BE2C (cell line): ENCODE measurements at regions not wholly inside any gene's neighbourhood (a gene's known extent, or its start where the extent isn't known, plus 50 kb on each side); places are given as distances from the start of the nearest gene placed in this dataset.
A peak's percentile ranks its signal among the peaks of the same experiment; 100 is the strongest.

ENCODE experiments used
- DNase-seq: peaks from one replicate; pipeline ENCODE4 v3.0.0-alpha.2; 2020
- H3K27me3 ChIP-seq: fragments of 250-450 bp; sonication (Bioruptor Pico); 2 replicates; pipeline ENCODE4 v1.5.1; 2020; ENCODE audit warnings: mild to moderate bottlenecking
- H3K36me3 ChIP-seq: fragments of 250-450 bp; sonication (Bioruptor Pico); 2 replicates; pipeline ENCODE4 v1.5.1; 2020; ENCODE audit warnings: mild to moderate bottlenecking
- H3K4me1 ChIP-seq: fragments of 250-450 bp; sonication (Bioruptor Pico); 2 replicates; pipeline ENCODE4 v1.5.1; 2020
- H3K4me3 ChIP-seq: 2 replicates; pipeline ENCODE4 v1.5.1; 2011; ENCODE audit warnings: low read depth, low read length
- H3K9me3 ChIP-seq: fragments of 250-450 bp; sonication (Bioruptor Pico); 2 replicates; pipeline ENCODE4 v1.5.1; 2020
- TF ChIP-seq, protein P1 (sequence below): IDR thresholded peaks from 2 replicates; pipeline ENCODE4 v1.5.1; 2012; ENCODE audit warnings: mild to moderate bottlenecking, low read depth, low read length

DNA sequence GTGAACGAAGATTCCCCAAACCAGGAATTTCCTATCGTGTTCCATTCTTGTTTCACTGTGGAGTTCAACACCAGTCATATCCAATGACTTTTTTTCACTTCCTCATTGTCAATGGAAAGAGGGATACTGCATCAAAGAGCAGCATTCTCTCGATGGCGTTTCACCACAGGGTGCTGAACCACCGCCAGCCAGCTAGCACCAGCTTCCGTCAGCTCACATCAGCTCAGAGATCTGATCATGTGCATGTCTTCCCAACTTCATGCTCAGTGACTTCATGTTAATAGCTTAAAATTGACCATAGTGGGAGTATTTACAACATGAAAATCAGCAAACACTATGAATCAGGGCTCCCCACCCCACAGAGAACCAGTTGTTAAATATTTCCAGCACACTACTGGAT, 359.9 kb downstream of the TNS1 start:
- Histone ChIP-seq H3K36me3 (no peaks in the 10 kb centered on the region), H3K27me3 (no peaks in the 10 kb centered on the region), H3K4me1 (no peaks in the 10 kb centered on the region; the same call in 1 of the 2 replicates), H3K9me3 (no peaks in the 10 kb centered on the region), H3K4me3 (no peak overlapping the region)
- TF ChIP-seq, protein P1, sequence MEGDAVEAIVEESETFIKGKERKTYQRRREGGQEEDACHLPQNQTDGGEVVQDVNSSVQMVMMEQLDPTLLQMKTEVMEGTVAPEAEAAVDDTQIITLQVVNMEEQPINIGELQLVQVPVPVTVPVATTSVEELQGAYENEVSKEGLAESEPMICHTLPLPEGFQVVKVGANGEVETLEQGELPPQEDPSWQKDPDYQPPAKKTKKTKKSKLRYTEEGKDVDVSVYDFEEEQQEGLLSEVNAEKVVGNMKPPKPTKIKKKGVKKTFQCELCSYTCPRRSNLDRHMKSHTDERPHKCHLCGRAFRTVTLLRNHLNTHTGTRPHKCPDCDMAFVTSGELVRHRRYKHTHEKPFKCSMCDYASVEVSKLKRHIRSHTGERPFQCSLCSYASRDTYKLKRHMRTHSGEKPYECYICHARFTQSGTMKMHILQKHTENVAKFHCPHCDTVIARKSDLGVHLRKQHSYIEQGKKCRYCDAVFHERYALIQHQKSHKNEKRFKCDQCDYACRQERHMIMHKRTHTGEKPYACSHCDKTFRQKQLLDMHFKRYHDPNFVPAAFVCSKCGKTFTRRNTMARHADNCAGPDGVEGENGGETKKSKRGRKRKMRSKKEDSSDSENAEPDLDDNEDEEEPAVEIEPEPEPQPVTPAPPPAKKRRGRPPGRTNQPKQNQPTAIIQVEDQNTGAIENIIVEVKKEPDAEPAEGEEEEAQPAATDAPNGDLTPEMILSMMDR, result no peak
- no peak for DNase-seq

DNA sequence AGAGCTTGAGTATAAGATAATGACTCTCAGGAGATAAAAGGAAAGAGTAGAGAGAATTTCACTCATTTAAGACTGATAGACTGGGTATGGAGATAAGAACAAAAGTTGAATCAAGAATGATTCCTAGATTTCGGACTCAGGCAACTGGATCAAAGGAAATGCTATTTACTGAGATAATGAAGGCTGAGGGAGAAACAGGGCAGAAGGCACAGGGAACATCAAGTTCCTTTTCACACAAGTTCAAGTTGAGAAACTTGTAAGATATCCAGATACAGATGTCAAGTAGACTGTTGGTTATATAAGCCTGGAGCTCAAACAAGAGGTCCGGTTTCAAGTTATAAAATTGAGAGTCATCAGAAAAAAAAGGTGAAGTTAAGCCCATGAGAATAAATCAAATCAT, 360.8 kb downstream of the TNS1 start:
- Histone ChIP-seq H3K27me3 (no peaks in the 10 kb centered on the region), H3K4me3 (no peak overlapping the region), H3K4me1 (peaks cover 7% of the 10 kb centered on the region), H3K36me3 (no peaks in the 10 kb centered on the region), H3K9me3 (no peaks in the 10 kb centered on the region)
- DNase-seq, result no peak
- TF ChIP-seq, protein P1, result no peak

- no peaks in the 10 kb centered on the region for H3K27me3 ChIP-seq
- H3K9me3 ChIP-seq, result no peaks in the 10 kb centered on the region
- peaks cover 8% of the 10 kb centered on the region for H3K4me1 ChIP-seq
- no peaks in the 10 kb centered on the region for H3K36me3 ChIP-seq
- TF ChIP-seq, protein P1, result no peak
- no peak overlapping the region for H3K4me3 ChIP-seq
- no peak for DNase-seq
Observed at GRCh38 chr2:217639481-217639880, 363.3 kb downstream of the TNS1 start.

DNA sequence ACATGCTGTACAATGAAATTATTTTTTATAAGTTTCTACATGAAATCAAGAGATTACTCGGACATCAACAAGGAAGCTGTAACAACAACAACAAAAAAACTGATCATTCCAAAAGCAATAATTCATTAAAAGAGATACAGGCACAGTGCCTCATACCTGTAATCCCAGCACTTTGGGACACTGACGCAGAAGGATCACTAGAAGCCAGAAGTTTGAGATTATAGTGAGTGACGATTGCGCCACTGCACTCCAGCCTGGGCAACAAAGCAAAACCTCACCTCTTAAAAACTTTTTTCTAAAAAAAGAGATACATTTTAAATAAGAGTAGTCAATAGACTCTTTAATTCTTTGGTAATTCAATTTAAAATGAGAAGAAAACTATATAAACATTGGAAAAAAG, 364.3 kb downstream of the TNS1 start:
- no peaks in the 10 kb centered on the region for H3K27me3 ChIP-seq
- H3K4me1 ChIP-seq, result peaks cover 8% of the 10 kb centered on the region
- no peak overlapping the region for H3K4me3 ChIP-seq
- DNase-seq, result no peak
- H3K36me3 ChIP-seq, result no peaks in the 10 kb centered on the region
- TF ChIP-seq, protein P1, result no peak
- H3K9me3 ChIP-seq, result no peaks in the 10 kb centered on the region

- no peaks in the 10 kb centered on the region for H3K27me3 ChIP-seq
- H3K9me3 ChIP-seq, result no peaks in the 10 kb centered on the region
Observed at GRCh38 chr2:217638031-217638430, 364.8 kb downstream of the TNS1 start.

DNA sequence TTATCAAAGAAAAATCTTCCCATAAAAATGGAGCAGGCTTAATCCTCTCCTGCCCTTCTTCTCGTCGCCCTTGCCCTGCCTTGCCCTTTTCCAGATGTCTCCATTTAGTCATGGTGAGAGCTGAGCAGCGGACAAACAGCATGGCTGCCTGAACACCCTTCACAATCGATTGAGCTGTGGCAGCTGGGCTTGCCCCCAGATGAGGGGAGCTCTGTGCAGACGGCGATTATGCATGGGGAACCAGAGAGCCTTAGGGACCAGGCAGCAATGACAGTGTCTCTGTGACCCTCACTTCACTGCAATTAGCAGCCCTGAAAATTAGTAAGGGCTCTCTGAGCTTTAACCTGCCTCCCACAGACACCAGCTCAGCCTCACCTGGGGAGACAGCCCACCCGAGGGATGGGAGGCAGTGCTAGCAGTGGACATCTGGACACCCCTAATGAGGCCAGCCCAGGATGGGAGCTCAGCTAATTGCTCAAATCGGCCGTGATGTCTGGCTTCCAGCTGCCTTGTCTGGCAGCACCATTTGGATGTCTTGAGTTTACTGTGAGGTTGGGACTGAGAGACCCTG, 365.7 kb downstream of the TNS1 start:
- TF ChIP-seq, protein P1, result no peak
- no peaks in the 10 kb centered on the region for H3K27me3 ChIP-seq
- H3K36me3 ChIP-seq, result no peaks in the 10 kb centered on the region
- H3K9me3 ChIP-seq, result no peaks in the 10 kb centered on the region
- H3K4me3 ChIP-seq, result no peak overlapping the region
- H3K4me1 ChIP-seq, result peaks cover 8% of the 10 kb centered on the region
- peak; percentile 42 for DNase-seq

More at GRCh38 chr2:217638031-217638430, 364.8 kb downstream of the TNS1 start:
- Histone ChIP-seq H3K4me1 (peaks cover 8% of the 10 kb centered on the region), H3K4me3 (no peak overlapping the region), H3K36me3 (no peaks in the 10 kb centered on the region)
- no peak for DNase-seq
- TF ChIP-seq, protein P1, result no peak
